ACC112 (cell line): ENCODE measurements at regions not wholly inside any gene's neighbourhood (a gene's known extent, or its start where the extent isn't known, plus 50 kb on each side); places are given as distances from the start of the nearest gene placed in this dataset.

Source experiments
- H2AFZ ChIP-seq: fragments of 200-600 bp; sonication (generic); one replicate; pipeline ENCODE4 v1.6.0; 2017; ENCODE audit warnings: antibody characterized with exemption, low read length; ENCODE audit not compliant: unreplicated experiment
- H3K27ac ChIP-seq: fragments of 200-600 bp; sonication (generic); 2 replicates; pipeline ENCODE4 v1.5.1; 2014; ENCODE audit warnings: low read depth, mild to moderate bottlenecking, antibody characterized with exemption, low read length, moderate library complexity
- H3K27me3 ChIP-seq: fragments of 200-600 bp; sonication (generic); 2 replicates; pipeline ENCODE4 v1.6.1; 2014; ENCODE audit warnings: mild to moderate bottlenecking, antibody characterized with exemption, low read length, moderate library complexity, mixed read lengths; ENCODE audit not compliant: insufficient read depth
- H3K36me3 ChIP-seq: fragments of 200-600 bp; sonication (generic); 2 replicates; pipeline ENCODE4 v1.6.1; 2016; ENCODE audit warnings: mild to moderate bottlenecking, antibody characterized with exemption, low read length, moderate library complexity, mixed read lengths; ENCODE audit not compliant: insufficient read depth
- H3K4me1 ChIP-seq: fragments of 200-600 bp; sonication (generic); one replicate; pipeline ENCODE4 v1.6.1; 2016; ENCODE audit warnings: low read length, mixed read lengths; ENCODE audit not compliant: insufficient read depth, unreplicated experiment, control insufficient read depth
- H3K4me3 ChIP-seq: fragments of 200-600 bp; sonication (generic); 2 replicates; pipeline ENCODE4 v1.5.1; 2014; ENCODE audit warnings: mild to moderate bottlenecking, low read depth, low read length
- H3K79me2 ChIP-seq: fragments of 200-600 bp; sonication (generic); one replicate; pipeline ENCODE4 v1.6.0; 2016; ENCODE audit warnings: low read length; ENCODE audit not compliant: control insufficient read depth, unreplicated experiment, insufficient read depth

GRCh38 chr10:123561141-123561440, 105.1 kb upstream of the GPR26 start:
- no peak overlapping the region for H3K4me3 ChIP-seq
- no peaks in the 10 kb centered on the region for H3K79me2 ChIP-seq
- no peaks in the 10 kb centered on the region for H3K4me1 ChIP-seq
- H3K27ac ChIP-seq, result no peak overlapping the region
- no peak overlapping the region for H2AFZ ChIP-seq
- no peaks in the 10 kb centered on the region for H3K36me3 ChIP-seq
- H3K27me3 ChIP-seq, result no peaks in the 10 kb centered on the region; the same call in 1 of the 2 replicates

GRCh38 chr10:123562387-123562786, 103.8 kb upstream of the GPR26 start:
- no peaks in the 10 kb centered on the region for H3K36me3 ChIP-seq
- H3K27me3 ChIP-seq, result no peaks in the 10 kb centered on the region

GRCh38 chr10:123562811-123563580, 103.2 kb upstream of the GPR26 start:
- Histone ChIP-seq H3K79me2 (no peaks in the 10 kb centered on the region), H3K36me3 (no peaks in the 10 kb centered on the region), H3K27me3 (peaks cover 5% of the 10 kb centered on the region; the same call in 1 of the 2 replicates), H3K4me1 (no peaks in the 10 kb centered on the region), H2AFZ (no peak overlapping the region), H3K27ac (no peak overlapping the region), H3K4me3 (no peak overlapping the region)

More at GRCh38 chr10:123562387-123562786, 103.8 kb upstream of the GPR26 start:
- H3K79me2 ChIP-seq, result no peaks in the 10 kb centered on the region
- H2AFZ ChIP-seq, result no peak overlapping the region
- no peaks in the 10 kb centered on the region for H3K4me1 ChIP-seq
- H3K4me3 ChIP-seq, result no peak overlapping the region
- no peak overlapping the region for H3K27ac ChIP-seq

GRCh38 chr10:123563581-123563855, 102.6 kb upstream of the GPR26 start:
- H3K36me3 ChIP-seq, result no peaks in the 10 kb centered on the region
- no peak overlapping the region for H3K4me3 ChIP-seq
- H3K4me1 ChIP-seq, result no peaks in the 10 kb centered on the region
- H3K27ac ChIP-seq, result no peak overlapping the region
- peaks cover 5% of the 10 kb centered on the region; the same call in 1 of the 2 replicates for H3K27me3 ChIP-seq
- no peaks in the 10 kb centered on the region for H3K79me2 ChIP-seq
- H2AFZ ChIP-seq, result no peak overlapping the region

- Histone ChIP-seq H3K79me2 (no peaks in the 10 kb centered on the region), H2AFZ (no peak overlapping the region), H3K27me3 (peaks cover 5% of the 10 kb centered on the region; the same call in 1 of the 2 replicates), H3K4me1 (no peaks in the 10 kb centered on the region), H3K27ac (no peak overlapping the region), H3K36me3 (no peaks in the 10 kb centered on the region), H3K4me3 (no peak overlapping the region)
Observed at GRCh38 chr10:123563994-123564393, 102.2 kb upstream of the GPR26 start.

DNA sequence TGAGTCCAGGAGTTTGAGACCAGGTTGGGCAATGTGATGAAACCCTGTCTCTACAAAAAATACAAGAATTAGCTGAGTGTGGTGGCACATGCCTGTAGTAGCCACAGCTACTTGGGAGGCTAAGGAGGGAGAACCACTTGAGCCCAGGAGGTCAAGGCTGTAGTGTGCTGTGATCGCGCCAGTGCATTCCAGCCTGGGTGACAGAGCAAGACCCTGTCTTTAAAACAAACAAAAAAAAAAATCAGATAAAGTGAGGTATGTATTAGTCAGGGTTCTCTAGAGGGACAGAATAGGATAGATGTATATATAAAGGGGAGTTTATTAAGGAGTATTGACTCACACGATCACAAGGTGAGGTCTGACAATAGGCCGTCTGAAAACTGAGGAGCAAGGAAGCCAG, 101.5 kb upstream of the GPR26 start:
- Histone ChIP-seq H3K36me3 (no peaks in the 10 kb centered on the region), H3K4me1 (no peaks in the 10 kb centered on the region), H3K79me2 (no peaks in the 10 kb centered on the region), H2AFZ (no peak overlapping the region), H3K27ac (no peak overlapping the region), H3K4me3 (no peak overlapping the region), H3K27me3 (peaks cover 5% of the 10 kb centered on the region; the same call in 1 of the 2 replicates)

- H3K4me3 ChIP-seq, result no peak overlapping the region
- H3K27ac ChIP-seq, result no peak overlapping the region
- H3K36me3 ChIP-seq, result no peaks in the 10 kb centered on the region
- H3K4me1 ChIP-seq, result no peaks in the 10 kb centered on the region
- H3K79me2 ChIP-seq, result no peaks in the 10 kb centered on the region
- no peak overlapping the region for H2AFZ ChIP-seq
- peaks cover 8% of the 10 kb centered on the region; the same call in 1 of the 2 replicates for H3K27me3 ChIP-seq
Observed at GRCh38 chr10:123565691-123566660, 100.2 kb upstream of the GPR26 start.

DNA sequence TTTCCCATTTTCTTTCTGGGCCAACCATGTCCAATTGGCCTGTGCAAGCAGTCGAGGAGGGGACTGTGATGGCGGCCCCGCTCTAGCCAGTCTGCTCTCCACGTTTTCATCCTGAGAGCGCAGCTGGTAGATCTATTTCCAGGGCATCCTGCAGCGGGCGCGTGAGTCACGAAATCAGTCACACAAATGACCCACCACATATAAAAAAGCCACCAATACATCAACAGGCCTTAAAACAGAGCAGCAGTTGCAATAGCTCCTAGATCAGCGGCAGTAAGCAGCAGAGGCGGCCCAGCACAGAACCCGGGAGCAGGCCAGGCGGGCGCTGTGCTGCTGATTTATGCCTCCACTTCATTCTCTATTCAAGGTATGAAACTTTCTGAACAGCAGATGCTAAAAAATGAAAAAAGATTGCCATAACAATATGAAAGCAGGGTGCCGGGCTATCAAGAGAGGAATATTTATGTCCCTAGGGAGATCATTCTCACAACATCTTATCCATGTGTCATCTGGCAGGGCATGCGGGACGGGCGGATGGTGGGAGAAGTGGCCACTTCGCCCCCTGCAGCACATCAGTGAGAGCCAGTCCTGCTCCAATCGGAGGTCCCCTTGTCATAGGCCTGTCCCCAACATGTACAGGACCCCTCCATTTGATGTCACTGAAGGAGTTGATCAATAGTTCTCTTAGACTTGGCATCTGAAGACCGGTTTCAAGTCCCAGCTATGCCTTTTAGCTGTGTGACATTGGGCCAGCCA, 98.0 kb upstream of the GPR26 start:
- no peaks in the 10 kb centered on the region for H3K36me3 ChIP-seq
- H3K4me1 ChIP-seq, result no peaks in the 10 kb centered on the region
- H3K4me3 ChIP-seq, result no peak overlapping the region
- H3K79me2 ChIP-seq, result no peaks in the 10 kb centered on the region
- no peak overlapping the region for H2AFZ ChIP-seq
- no peak overlapping the region for H3K27ac ChIP-seq
- H3K27me3 ChIP-seq, result peaks cover 8% of the 10 kb centered on the region; the same call in 1 of the 2 replicates

DNA sequence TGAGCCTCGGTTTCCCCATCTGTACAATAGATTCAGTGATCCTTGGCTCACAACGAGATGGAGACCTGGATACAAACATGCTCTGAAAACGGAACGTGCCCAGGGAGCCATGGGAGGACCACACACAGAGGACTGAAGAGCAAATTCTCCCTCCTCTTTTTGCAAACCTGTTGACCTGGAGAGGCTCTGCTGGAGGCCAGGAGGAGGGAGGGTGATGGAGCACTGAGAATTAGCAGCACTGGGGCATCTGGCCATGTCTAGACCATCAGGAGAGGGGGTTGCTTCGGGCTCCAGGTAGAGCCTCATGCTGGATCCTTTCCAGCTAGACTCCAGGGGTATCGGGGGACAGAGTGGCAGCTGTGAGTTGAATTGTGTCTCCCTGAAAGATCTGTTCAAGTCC, 97.4 kb upstream of the GPR26 start:
- no peaks in the 10 kb centered on the region for H3K36me3 ChIP-seq
- no peak overlapping the region for H2AFZ ChIP-seq
- H3K4me3 ChIP-seq, result no peak overlapping the region
- H3K27me3 ChIP-seq, result peaks cover 8% of the 10 kb centered on the region; the same call in 1 of the 2 replicates
- H3K4me1 ChIP-seq, result no peaks in the 10 kb centered on the region
- no peak overlapping the region for H3K27ac ChIP-seq
- no peaks in the 10 kb centered on the region for H3K79me2 ChIP-seq

DNA sequence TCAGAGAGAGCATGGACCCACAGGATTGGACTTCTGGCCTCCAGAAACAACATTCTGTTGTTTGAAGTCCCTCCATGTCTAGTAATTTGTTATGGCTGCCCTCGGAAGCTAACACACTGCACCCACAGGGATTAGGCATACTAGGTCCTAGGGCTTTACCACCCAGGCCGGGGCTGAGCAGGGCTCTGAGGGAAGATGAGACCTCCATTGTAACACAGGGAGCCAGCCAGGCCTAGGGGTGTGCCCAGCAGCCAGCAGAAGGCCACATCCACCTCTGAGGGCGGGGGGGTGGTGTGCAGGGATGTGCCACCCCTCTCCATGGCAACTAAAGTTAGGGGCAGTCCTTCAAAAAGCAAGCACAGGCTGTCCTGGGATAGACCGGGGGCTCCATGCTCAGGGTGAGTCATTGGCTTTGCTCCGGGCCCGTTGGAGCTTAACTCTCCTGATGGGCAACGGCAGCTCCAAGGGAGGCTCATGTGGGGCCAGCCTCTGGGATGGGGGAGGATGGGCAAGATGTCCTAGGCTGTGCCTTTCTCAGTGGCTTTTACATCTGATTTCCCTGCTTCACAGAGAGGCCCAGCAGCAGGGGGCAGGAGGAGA, 96.6 kb upstream of the GPR26 start:
- H3K27ac ChIP-seq, result no peak overlapping the region
- no peaks in the 10 kb centered on the region for H3K36me3 ChIP-seq
- peaks cover 8% of the 10 kb centered on the region; the same call in 1 of the 2 replicates for H3K27me3 ChIP-seq
- H2AFZ ChIP-seq, result no peak overlapping the region
- no peaks in the 10 kb centered on the region for H3K79me2 ChIP-seq
- H3K4me1 ChIP-seq, result no peaks in the 10 kb centered on the region
- H3K4me3 ChIP-seq, result no peak overlapping the region
